Common myeloid progenitor, CD34-positive (primary cell): ENCODE measurements at regions not wholly inside any gene's neighbourhood (a gene's known extent, or its start where the extent isn't known, plus 50 kb on each side); places are given as distances from the start of the nearest gene placed in this dataset.

Experiments used
- CTCF ChIA-PET: fragments of 350-600 bp; sonication (Branson Sonifier 250); formaldehyde crosslinking; loops from one replicate; lab custom pipeline; 2021; ENCODE audit warnings: antibody characterized with exemption; lab: Charles Lee
- POLR2A ChIA-PET: fragments of 350-600 bp; sonication (Branson Sonifier 250); formaldehyde crosslinking; loops from one replicate; lab custom pipeline; 2021; ENCODE audit warnings: antibody characterized with exemption; lab: Charles Lee
- DNase-seq, 3 donors: peaks; one replicate each; pipeline versions ENCODE4 v3.0.0 to v3.0.0-alpha.2; 2013
- H3K27ac ChIP-seq, 2 experiments: 1 replicate in 1 of 2; 2 replicates in 1 of 2; pipeline ENCODE4 v1.7.0; 2013; ENCODE audit warnings: inconsistent platforms in 2 of 2, low read length in 2 of 2, mild to moderate bottlenecking in 2 of 2, low read depth in 1 of 2, moderate library complexity in 1 of 2; ENCODE audit not compliant: severe bottlenecking in 2 of 2, insufficient read depth in 1 of 2, poor library complexity in 1 of 2
- H3K27me3 ChIP-seq, 5 experiments: replicated peaks in 2 of 5; 1 replicate in 3 of 5; 2 replicates in 2 of 5; pipeline versions ENCODE4 v1.6.1 to v1.7.0; 2013; ENCODE audit warnings: low read length in 4 of 5, mild to moderate bottlenecking in 2 of 5, moderate library complexity in 2 of 5, inconsistent platforms in 1 of 5; ENCODE audit not compliant: insufficient read depth in 5 of 5, control insufficient read depth in 4 of 5
- H3K36me3 ChIP-seq, 4 experiments: 1 replicate in 2 of 4; 2 replicates in 2 of 4; pipeline versions ENCODE4 v1.6.1 to v1.7.0; 2013; ENCODE audit warnings: low read length in 3 of 4, control low read depth in 1 of 4, mild to moderate bottlenecking in 1 of 4; ENCODE audit not compliant: control insufficient read depth in 4 of 4, insufficient read depth in 4 of 4
- H3K4me1 ChIP-seq, 4 experiments: 1 replicate in 3 of 4; 2 replicates in 1 of 4; pipeline versions ENCODE4 v1.6.1 to v1.7.1; 2013; ENCODE audit warnings: low read length in 3 of 4, mild to moderate bottlenecking in 3 of 4, control low read depth in 1 of 4, inconsistent platforms in 1 of 4, moderate library complexity in 1 of 4; ENCODE audit not compliant: control insufficient read depth in 4 of 4, insufficient read depth in 4 of 4; ENCODE audit errors: control extremely low read depth in 1 of 4
- H3K4me3 ChIP-seq, 7 experiments: 1 replicate in 4 of 7; 2 replicates in 3 of 7; pipeline versions ENCODE4 v1.5.1 to v1.7.0; 2013; ENCODE audit warnings: mild to moderate bottlenecking in 7 of 7, low read length in 6 of 7, moderate library complexity in 6 of 7, inconsistent platforms in 2 of 7, low read depth in 2 of 7, control low read depth in 1 of 7; ENCODE audit not compliant: insufficient read depth in 4 of 7, control insufficient read depth in 1 of 7; ENCODE audit errors: extremely low read depth in 1 of 7
- H3K9me3 ChIP-seq, 5 experiments: 1 replicate in 4 of 5; 2 replicates in 1 of 5; pipeline versions ENCODE4 v1.6.1 to v1.7.1; 2013; ENCODE audit warnings: low read length in 4 of 5, mild to moderate bottlenecking in 2 of 5, inconsistent platforms in 1 of 5, low read depth in 1 of 5, moderate library complexity in 1 of 5; ENCODE audit not compliant: control insufficient read depth in 4 of 5, insufficient read depth in 2 of 5; ENCODE audit errors: control extremely low read depth in 1 of 5
- WGBS: methylation state at CpG from one replicate; pipeline ENCODE4 v1.1.5; 2013; ENCODE audit not compliant: insufficient coverage; 5-methylcytosine and 5-hydroxymethylcytosine counted together

- peaks cover 0 to 18% (median 0%) of the 10 kb centered on the region in 5 experiments for H3K27me3 ChIP-seq
- H3K27ac ChIP-seq = no peak overlapping the region
- ChIA-PET POLR2A (no interaction called here), CTCF (no interaction called here)
- no peaks in the 10 kb centered on the region for H3K4me1 ChIP-seq
- WGBS = 75% methylated on average over 4 of the region's 4 CpGs
- no peaks in the 10 kb centered on the region for H3K36me3 ChIP-seq
- no peaks in the 10 kb centered on the region for H3K9me3 ChIP-seq
- DNase-seq = no peak
- no peak overlapping the region for H3K4me3 ChIP-seq
Observed at GRCh38 chr1:232280910-232281309, 349.0 kb downstream of the SIPA1L2 start.

DNA sequence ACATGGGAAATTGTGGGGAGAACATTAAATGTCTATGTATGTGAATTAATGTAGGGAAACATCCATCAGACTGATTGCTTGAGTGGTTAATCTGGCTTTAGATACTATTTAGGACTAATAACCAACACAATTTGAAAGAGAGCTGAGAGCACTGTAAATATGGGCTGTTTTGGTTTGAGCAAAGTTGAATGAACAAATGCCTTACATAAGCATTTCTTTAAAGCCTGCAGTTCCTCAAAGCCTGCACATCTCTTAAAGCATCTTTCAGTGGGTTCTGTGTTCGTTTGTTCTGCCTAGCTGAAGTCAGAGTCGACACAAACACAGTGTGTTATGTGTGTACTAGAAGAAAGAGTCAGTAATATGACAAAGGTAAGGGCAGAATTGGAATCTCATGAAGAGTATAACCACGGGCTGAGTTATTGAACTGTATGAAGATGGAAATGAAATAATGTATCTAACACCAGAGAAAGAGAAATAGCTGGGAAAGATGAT is 350.0 kb downstream of the SIPA1L2 start:
- CTCF ChIA-PET = no interaction called here
- Histone ChIP-seq H3K27me3 (peaks cover 0 to 18% (median 0%) of the 10 kb centered on the region in 5 experiments), H3K9me3 (no peaks in the 10 kb centered on the region), H3K4me1 (no peaks in the 10 kb centered on the region), H3K27ac (no peak overlapping the region), H3K36me3 (no peaks in the 10 kb centered on the region), H3K4me3 (no peak overlapping the region)
- POLR2A ChIA-PET = no interaction called here
- 88% methylated on average over 3 of the region's 3 CpGs for WGBS
- DNase-seq = no peak

DNA sequence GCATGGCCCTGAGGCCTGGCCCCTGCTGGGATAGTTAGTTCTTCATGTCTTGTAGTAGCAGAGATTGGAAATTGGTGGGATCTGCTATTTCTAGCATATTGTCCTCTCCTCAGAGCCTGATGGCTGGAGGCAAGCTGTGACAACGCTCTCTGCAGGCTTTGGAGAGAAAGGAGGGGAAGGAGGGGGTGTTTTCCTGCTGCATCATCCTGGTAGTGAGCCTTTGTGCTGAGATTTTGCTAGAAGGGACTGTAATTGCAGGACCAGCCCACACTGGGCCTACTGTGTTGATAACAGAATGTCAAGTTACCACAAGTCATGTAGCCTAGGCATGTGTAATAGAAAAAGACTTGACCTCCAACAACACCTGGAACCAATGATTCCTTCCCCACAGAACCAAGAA is 351.0 kb downstream of the SIPA1L2 start:
- WGBS = no CpG with 5 or more reads among the region's 1 CpG

GRCh38 chr1:232276651-232277050 is 353.3 kb downstream of the SIPA1L2 start:
- H3K27me3 ChIP-seq = peaks cover 0 to 12% (median 0%) of the 10 kb centered on the region in 5 experiments
- CTCF ChIA-PET = no interaction called here

More for the DNA sequence above, 351.0 kb downstream of the SIPA1L2 start:
- CTCF ChIA-PET = no interaction called here
- peaks cover 0 to 18% (median 0%) of the 10 kb centered on the region in 5 experiments for H3K27me3 ChIP-seq
- no peak overlapping the region for H3K27ac ChIP-seq
- no peaks in the 10 kb centered on the region for H3K9me3 ChIP-seq
- H3K36me3 ChIP-seq = no peaks in the 10 kb centered on the region
- H3K4me1 ChIP-seq = no peaks in the 10 kb centered on the region
- H3K4me3 ChIP-seq = no peak overlapping the region
- POLR2A ChIA-PET = no interaction called here
- DNase-seq = no peak

DNA sequence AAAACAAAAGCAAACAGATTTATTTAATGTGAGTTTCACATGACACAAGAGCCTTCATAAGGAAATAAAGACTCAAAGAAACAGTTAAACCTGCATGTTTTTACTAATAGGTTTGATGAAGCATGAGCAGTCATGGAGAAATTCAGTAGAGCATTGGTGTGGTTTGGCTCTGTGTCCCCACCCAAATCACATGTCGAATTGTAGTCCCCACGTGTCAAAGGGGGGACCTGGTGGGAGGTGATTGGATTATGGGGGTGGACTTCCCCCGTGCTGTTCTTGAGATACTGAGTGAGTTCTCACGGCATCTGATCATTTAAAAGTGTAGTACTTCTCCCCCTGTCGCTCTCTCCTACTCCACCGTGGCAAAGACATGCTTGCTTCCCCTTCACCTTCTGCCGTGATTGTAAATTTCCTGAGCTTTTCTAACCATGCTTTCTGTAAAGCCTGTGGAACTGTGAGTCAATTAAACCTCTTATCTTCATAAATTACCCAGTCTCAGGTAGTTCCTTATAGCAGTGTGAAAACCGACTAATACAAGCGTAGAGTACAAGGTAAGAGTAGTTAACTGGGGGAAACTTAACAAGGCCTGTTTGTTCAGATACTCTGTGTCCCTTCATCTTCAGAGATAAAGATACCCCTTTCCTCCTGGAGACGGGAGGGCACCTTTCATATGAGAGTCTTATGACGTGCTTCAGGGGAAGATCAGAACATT is 354.8 kb downstream of the SIPA1L2 start:
- no peaks in the 10 kb centered on the region for H3K9me3 ChIP-seq
- peaks cover 0 to 8% (median 0%) of the 10 kb centered on the region in 5 experiments for H3K27me3 ChIP-seq
- CTCF ChIA-PET = no interaction called here
- H3K36me3 ChIP-seq = no peaks in the 10 kb centered on the region
- no peak overlapping the region for H3K27ac ChIP-seq
- H3K4me1 ChIP-seq = no peaks in the 10 kb centered on the region
- DNase-seq = no peak
- POLR2A ChIA-PET = no interaction called here
- no peak overlapping the region for H3K4me3 ChIP-seq
- WGBS = 81% methylated on average over 8 of the region's 11 CpGs

More at GRCh38 chr1:232276651-232277050, 353.3 kb downstream of the SIPA1L2 start:
- no peak for DNase-seq
- Histone ChIP-seq H3K4me3 (no peak overlapping the region), H3K4me1 (no peaks in the 10 kb centered on the region), H3K9me3 (no peaks in the 10 kb centered on the region), H3K27ac (no peak overlapping the region), H3K36me3 (no peaks in the 10 kb centered on the region)
- POLR2A ChIA-PET = no interaction called here
- 92% methylated on average over 1 of the region's 1 CpG for WGBS

- CTCF ChIA-PET = no interaction called here
Observed at GRCh38 chr1:232274236-232274855, 355.6 kb downstream of the SIPA1L2 start.

GRCh38 chr1:232273011-232273410 is 356.9 kb downstream of the SIPA1L2 start:
- no peaks in the 10 kb centered on the region for H3K9me3 ChIP-seq
- CTCF ChIA-PET = no interaction called here
- peaks cover 0 to 10% (median 3%) of the 10 kb centered on the region in 5 experiments for H3K27me3 ChIP-seq
- H3K4me3 ChIP-seq = no peak overlapping the region
- no peaks in the 10 kb centered on the region for H3K36me3 ChIP-seq
- DNase-seq = no peak
- no peaks in the 10 kb centered on the region for H3K4me1 ChIP-seq
- 96% methylated on average over 3 of the region's 4 CpGs for WGBS
- POLR2A ChIA-PET = no interaction called here
- no peak overlapping the region for H3K27ac ChIP-seq

More at GRCh38 chr1:232274236-232274855, 355.6 kb downstream of the SIPA1L2 start:
- Histone ChIP-seq H3K27me3 (peaks cover 0 to 6% (median 0%) of the 10 kb centered on the region in 5 experiments), H3K4me3 (no peak overlapping the region), H3K4me1 (no peaks in the 10 kb centered on the region), H3K27ac (no peak overlapping the region), H3K36me3 (no peaks in the 10 kb centered on the region), H3K9me3 (no peaks in the 10 kb centered on the region)
- POLR2A ChIA-PET = interaction anchor here (0.6 kb wide), 2 partner anchors 46 to 83 kb away, joined by 4 to 5 read pairs; no protein-coding TSS in a partner anchor
- DNase-seq = no peak
- 89% methylated on average over 1 of the region's 4 CpGs for WGBS
